Myocyte (in vitro differentiated cells): ENCODE measurements at regions not wholly inside any gene's neighbourhood (a gene's known extent, or its start where the extent isn't known, plus 50 kb on each side); places are given as distances from the start of the nearest gene placed in this dataset.

Experiments
- DNase-seq: peaks from one replicate; pipeline ENCODE4 v3.0.0-alpha.2; 2012; ENCODE audit warnings: low read depth

DNA sequence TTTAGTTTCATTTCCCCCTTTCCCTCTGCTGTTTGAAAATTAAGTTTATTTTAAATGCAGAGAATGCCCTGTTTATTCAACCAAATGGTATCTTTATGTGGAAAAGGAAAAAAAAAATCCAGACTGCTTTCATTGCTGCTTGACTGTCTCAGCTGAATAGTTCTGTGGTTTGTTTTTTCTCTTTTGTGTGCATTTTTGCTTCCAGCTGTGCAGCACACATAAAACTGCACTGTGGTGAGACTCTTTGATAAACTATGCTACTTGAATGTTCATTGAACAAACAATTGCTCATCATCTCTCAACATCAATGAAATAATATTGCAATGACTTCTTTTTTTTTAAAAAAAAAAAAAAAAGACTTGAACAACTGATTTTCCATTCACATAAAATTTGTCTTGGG is 78.6 kb upstream of the GLI3 start:
- peak; percentile 5 for DNase-seq

DNA sequence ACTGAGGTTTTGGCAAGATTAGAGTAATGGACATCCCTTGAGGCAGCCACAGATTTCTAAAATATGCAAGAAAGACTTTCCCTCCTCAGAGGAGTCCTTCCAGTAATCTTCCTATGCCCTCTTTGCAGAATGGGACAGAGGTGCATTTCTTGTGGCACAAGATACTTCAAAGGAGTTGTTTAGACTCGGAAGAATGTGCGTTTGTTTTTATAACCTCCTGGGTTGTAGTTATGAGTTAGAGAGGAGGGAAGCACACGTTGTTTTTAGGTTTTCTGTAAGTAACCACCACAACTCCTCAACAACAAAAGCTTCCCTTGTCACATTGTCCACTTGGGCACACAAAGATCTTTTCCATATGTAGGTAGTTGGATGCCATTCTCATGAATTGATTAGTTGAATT is 78.1 kb upstream of the GLI3 start:
- no peak for DNase-seq

DNA sequence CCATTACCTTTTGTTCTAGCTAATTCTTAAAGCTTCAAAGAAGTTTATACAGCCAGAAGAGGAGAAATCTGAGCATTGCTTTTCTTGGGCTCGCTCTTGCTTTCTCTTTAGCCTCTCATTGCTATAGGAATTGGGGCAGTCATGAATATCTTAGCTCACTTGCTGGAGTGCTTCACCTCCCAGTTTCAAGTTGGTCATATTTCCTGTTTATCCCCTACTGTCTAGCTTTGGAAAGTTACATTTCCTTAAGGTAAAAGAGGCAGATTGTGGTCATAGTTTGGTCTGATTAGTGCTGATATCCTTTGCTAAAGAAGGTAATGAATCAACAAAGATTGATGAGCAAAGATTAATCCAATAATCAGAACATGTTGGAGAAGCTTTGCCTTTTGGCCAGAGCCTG is 77.7 kb upstream of the GLI3 start:
- DNase-seq, result no peak

DNA sequence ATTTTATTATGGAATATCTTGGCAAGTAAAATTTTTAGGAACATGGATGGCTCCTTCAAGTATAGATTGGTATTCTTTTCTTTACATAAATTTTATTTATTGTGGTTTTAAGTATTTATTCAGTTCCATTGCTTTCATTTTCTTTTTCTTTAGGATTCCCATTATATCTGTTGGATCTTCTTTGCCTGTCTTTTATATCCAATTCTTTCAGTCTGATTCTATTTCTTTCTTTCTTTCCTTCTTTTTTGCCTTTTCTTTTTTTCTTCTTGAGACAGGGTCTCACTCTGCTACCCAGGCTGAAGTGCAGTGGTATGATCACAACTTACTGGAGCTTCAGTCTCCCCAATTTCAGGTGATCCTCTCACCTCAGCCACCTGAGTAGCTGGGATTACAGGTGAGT is 74.2 kb upstream of the GLI3 start:
- no peak for DNase-seq

DNA sequence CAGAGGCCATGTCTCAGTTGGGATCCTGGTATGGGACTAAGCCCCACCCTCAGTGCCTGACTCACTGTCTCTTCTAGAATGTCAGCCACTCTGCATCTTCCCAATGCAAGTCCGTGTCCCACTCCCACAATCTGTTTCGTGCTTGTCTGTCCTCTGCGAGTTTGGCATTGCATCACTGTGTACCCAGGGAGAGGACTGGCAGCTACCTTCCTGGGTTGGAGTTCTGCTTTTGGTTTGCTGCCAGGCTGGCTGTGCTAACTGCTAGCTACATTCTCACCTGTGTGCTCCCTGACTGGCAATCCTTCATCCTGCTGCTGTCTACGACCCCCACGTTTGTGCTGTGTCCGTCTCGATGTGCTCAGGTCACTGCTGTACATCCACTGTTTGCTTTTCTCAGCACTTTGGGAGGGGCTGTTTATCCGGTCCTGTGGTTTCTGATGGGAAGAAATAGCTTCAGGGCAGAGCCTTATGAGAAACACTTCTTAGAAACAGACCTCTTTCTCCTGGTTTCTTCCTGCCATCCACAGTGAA is 56.0 kb upstream of the GLI3 start:
- no peak for DNase-seq

DNA sequence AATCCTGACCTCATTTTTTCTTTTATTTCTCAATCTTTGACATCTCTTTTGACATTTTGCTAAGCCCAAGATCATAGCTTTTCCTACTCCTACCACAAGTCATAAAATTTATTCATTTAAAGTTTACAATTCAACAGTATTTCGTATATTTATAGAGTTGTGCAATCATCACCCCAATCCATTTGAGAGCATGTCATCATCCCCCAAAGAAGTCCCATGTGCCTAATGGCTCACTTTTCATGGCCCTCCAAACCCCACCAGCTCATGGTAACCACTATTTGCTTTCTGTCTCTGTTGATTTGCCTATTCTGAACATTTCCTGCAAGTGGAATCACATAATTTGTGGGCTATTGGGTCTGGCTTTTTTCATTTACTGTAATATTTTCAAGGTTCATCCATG is 52.5 kb upstream of the GLI3 start:
- no peak for DNase-seq
